ENCODE measurements at regions not wholly inside any gene's neighbourhood (a gene's known extent, or its start where the extent isn't known, plus 50 kb on each side); places are given as distances from the start of the nearest gene placed in this dataset.
A peak's percentile ranks its signal among the peaks of the same experiment; 100 is the strongest.
"Not testable (repeated sequence)": the region's sequence is repeated elsewhere in the genome, so short reads cannot be mapped to it uniquely, and the experiment has no call there.

GRCh38 chr6:6749702-6750491 lies 161.4 kb downstream of the LY86 start:
- peak; percentile 85 to 95 (median 90) for DNase-seq

- DNase-seq, result peak in 3 of 4 experiments; percentile 46 to 55 (median 48)
Measured at GRCh38 chr6:6750594-6751265, 162.2 kb downstream of the LY86 start.

DNA sequence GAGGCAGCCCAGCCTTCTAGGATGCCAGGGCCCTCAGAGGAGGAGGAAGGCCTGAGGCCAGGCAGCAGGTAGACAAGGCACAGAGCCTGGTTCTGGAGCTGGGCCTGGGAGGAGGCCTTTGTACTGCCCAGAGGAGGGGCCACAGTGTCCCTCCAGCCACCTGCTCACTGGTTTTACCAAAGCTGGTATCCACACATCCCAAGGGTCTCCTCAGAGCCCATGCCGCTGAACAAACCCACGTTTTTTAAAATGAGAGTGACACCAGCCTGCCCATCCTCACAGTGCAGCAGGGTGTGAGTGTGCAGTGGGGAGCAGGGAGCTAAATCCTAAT lies 162.7 kb downstream of the LY86 start:
- DNase-seq, result no peak

DNA sequence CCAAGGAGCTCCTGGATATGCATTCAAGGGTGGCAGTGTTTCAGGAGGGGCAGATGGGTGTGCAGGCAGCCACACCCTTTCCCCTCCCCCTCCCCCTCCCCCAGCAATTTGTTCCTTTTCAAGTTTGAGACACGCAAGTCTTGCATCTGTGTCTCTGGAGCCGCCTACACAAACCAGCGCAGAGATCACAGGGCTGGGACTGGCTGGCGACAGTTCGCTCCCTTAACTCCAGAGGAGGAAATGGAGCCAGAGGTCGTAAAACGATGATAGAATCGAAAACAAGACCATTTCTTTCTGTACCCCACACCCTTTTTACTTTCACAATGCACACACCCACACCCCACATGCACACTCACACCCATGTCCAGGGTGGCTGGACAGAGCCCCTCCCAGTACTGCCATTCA lies 163.1 kb downstream of the LY86 start:
- peak; percentile 84 to 96 (median 92) for DNase-seq

GRCh38 chr6:6752129-6752528 lies 163.6 kb downstream of the LY86 start:
- no peak for DNase-seq

DNA sequence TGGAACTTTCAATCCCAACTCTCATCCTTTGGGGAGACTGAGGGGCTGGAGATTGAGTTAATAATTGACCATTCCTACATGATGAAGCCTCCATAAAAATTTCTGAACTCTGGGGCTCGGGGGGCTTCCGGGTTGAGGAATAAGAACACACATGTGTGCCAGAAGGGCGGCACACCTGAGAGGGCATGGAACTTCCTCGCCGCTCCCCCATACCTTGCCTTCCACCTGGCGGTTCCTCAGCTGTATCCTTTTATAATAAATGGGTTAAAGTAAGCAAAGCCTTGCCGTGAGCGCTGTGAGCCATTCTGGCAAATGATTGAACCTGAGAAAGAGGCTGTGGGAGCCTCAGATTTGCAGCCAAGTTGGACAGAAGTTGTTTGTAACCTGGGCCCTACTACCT lies 164.8 kb downstream of the LY86 start:
- no peak for DNase-seq

- no peak for DNase-seq
Measured at GRCh38 chr6:6756526-6756925, 168.0 kb downstream of the LY86 start.

DNA sequence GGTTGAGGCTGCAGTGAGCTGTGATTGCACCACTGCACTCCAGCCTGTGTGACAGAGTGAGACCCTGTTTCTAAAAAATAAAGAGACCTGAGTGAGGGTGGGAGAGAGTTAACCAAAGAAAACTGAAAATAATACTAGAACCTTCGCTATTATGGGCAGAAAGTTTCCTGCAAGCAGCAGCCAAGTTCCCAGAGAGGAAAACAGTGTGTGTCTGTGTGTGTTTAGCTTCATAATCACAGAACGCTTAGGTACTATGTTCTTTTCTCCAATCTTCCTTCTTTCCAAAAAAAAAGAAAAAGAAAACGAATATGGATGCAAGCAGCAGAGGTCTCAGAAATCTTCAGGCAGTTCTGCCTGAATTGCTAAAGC lies 170.0 kb downstream of the LY86 start:
- DNase-seq, result no peak

DNA sequence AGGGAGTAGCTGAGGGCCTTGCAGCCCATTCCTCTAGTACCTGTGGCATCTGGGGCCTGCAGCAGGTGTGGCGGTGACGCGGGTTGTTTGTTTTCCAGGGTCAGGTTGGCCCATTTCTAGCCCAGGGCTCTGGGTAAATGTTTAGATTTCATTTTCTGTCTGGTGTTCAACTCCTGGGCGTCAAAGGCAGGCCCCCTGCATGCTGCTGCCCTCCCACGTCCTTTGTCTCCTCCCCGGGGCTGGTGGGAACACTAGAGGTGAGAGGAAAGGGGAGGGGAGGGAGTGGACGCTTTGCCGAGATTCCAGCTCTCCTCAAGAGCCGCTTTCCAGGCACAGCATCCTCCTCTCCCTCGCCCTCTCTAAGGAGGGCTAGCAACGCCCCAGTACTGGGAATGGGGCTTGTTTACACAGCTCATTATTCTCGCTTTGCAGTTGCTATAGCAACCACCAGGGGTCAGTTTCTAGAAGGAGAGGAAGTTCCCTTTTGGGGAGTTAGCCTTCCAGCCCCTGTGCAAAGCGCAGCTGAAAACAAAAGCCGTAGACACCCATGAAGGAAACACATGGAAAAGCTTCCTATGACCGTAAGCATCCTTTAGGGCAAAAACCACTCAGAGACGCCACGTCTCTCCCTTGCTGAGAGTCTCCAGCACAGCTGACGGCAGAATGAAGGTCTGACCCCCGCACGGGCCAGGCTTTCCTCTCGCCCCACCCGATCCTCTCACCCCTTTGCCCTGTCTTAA lies 170.6 kb downstream of the LY86 start:
- DNase-seq, result peak; percentile 83 to 92 (median 88)

- DNase-seq, result no peak
Measured at GRCh38 chr6:6760002-6760401, 171.5 kb downstream of the LY86 start.

DNA sequence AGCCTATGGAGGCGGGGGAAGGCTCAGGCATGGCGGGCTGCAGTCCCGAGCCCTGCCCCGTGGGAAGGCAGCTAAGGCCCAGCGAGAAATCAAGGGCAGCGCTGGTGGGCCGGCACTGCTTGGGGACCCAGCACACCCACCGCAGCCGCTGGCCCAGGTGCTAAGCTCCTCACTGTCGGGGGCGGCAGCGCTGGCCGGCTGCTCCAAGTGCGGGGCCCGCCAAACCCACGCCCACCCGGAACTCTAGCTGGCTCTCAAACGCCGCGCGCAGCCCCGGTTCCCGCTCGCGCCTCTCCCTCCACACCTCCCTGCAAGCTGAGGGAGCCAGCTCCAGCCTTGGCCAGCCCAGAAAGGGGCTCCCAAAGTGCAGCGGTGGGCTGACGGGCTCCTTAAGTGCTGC lies 174.0 kb downstream of the LY86 start:
- DNase-seq, result not testable (repeated sequence)

DNA sequence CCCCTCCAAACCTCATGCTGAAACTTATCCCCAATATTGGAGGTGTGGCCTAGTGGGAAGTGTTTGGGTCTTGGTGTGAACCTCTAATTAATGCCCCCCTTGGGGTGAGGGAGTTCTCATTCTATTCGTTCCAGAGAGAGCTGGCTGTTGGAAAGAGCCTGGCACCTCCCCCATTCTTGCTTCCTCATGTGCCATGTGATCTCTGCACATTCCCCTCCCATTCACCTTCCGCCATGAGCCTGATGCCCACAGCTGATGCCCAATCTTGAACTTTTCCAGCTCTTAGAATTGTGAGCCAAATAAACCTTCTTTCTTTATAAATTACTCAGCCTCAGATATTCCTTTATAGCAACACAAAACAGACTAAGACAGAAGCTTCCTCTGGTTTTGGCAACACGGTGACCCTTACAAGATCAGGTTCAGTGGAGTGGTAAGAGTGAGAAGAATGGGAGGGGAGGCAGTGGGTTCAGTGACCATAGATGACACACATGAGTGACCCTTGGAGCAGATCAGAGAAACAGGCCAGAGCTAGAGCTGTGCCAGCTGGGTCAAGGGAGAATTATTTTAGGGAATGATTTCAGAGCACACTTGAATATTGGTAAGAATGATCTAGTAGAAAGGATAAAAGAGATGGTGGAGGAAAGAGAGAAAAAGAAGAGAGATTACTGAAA lies 176.4 kb downstream of the LY86 start:
- DNase-seq, result peak in 3 of 4 experiments; percentile 17 to 31 (median 25)

DNA sequence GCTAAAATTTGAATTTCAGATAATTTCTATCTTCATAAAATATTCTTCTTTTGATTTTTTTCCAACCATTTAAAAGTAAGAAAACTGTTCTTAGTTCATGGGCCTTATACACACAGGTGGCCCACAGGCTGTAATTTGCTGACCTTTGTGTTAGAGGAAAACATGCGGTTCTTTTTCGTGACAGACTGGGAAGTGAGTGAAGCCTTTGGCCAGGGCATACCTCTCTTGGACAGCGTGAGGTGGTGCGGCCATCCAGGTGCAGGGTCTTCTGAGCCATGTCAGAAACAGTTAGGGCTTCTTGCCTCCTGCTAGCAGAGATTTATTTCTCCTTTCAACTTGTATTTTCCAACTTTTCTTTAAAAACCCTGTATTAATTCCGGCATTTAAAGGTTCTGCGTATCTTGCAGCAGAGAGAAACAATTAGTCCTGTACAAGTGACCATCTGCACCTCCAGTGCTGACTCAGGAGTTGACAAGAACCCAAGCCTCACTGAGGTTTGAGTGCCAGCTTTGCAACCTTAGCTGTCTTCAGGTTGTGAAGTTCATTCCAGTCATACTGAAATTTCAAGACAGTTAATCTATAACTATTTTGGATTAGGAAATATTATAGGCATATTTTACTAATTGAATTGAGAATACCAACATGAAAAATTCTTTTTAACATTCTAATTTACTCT lies 177.8 kb downstream of the LY86 start:
- DNase-seq, result no peak

- DNase-seq, result no peak
Measured at GRCh38 chr6:6769466-6769865, 180.9 kb downstream of the LY86 start.

- peak in 3 of 4 experiments; percentile 10 to 35 (median 24) for DNase-seq
Measured at GRCh38 chr6:6771224-6771945, 182.9 kb downstream of the LY86 start.

DNA sequence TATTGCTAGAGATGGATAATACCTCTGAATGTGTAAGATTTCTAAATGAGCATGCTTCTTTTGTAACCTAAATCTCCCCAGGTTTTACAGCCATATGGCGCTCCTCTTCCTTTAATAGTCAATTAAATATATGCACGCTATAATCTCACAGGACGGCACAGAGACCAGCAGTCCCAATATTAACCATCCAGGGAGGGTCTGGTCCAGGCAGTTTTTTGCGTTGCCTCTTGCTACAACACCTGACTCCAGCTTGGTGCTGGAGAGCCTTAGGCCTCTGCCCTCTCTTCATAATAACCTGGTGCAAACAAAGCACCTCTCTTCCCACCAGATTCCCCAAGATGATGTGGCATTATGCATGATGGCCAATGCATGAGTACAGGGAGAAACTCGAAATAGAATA lies 183.4 kb downstream of the LY86 start:
- DNase-seq, result no peak

DNA sequence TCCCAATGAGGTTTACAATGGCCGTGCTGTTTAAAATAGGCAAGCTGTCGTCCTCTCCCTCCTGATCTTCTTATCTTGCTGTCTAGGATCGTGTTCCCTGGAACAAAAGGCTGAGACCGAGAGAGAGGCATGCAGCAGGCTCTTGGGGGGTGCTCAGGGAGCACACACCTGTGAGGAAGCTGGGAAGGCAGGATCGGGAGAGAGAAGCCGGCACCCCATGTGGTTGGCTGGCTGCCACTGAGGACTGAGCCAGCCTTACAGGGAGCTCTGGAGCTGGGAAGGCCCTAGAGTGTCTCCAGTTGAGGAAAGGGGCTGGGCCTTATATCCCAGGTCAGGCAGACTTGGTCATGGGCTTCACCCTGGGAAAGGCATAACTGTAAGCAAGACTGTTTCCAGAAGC lies 184.2 kb downstream of the LY86 start:
- no peak for DNase-seq

DNA sequence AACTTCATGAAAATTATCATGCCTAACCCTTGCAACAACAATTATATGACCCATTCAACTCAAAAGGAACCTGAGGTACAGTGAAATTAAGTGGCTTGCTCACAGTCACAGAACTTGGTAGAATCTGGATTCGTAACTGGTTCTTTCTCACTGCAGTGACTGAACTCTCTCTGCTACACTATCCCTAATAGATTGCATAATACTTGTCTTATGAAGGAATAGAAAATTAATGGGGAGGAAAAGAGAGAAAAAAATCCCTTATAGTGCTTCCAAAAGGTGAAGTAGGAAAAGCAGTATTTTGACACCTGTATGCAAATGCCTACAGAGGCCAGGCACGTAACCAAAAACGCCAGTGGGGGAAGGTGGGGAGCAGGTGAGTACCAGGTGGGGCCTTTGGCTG lies 186.6 kb downstream of the LY86 start:
- DNase-seq, result no peak

DNA sequence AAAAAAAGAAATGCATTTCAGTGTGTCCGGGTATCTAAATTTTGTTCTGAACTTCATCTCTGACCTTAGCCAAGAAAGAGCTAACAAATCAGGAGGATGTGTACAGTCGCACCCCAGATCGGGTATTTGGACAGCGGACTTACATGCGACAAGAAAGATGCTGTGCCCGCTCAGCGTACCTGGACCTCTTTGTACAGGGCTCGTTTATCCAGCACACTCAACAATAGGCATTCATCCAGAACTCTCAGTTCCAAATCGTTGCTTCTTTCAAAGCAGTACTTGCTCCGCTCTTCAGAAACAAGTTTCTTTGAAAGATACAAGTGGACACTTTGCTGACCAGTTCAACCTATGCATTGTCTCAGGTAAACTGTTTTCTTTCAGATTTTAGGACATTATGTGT lies 191.7 kb downstream of the LY86 start:
- DNase-seq, result no peak

DNA sequence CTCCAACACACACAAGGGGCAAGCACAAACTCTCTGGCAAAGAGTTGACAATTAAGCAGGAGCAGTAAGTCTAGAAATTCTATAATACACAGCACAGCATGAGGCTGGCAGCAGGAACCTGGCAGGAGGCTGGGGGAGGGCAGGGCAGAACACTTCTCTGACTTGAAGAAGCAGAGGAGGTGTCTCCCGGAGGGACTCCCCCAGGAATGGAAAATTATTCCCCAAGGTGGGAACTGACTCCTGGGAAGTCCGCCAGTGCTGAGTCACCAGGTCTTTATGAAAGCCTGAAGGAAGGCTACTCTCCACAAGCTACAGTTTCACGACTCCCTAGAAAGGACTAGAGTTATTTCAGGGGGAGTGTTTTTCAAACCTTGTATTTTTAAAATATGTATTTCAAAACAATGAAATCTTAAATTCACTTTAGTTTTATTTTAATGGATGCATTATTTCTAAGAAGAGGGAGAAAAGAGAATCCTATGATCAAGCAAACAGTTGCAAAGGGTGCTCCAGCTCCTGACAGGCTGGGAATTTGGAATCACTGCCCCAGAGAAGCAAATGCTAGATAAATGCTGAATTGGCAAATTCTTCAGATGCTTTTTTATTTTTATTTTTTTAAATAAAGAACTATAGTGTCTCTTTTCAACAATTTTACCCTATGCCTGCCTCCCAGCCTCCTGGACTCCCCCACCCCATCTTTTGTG lies 192.8 kb downstream of the LY86 start:
- DNase-seq, result no peak

GRCh38 chr6:6781873-6782227 lies 193.3 kb downstream of the LY86 start:
- no peak for DNase-seq
